ENCODE measurements at regions not wholly inside any gene's neighbourhood (a gene's known extent, or its start where the extent isn't known, plus 50 kb on each side); places are given as distances from the start of the nearest gene placed in this dataset.

DNA sequence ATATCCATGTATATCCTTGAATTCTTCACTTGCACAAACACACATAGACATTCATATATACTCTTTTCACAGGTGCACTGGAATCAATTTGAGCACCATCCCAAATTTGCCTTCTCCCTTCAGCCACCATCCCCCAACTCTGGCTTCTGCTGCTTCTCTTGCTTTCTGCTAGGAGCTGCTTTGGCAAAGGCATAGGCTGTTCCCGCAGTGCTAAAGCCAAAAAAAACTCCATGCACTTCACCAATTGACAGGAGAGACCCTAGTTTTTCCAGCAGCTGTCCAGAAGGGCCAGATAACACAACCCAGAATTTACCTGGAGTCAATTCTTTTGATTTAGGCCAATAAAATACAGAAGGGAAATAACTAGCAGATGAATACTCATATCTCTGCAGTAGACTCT, 251.3 kb downstream of the NR2F1-AS1 start:
- H3K36me3 ChIP-seq: no peaks in the 10 kb centered on the region
- intact Hi-C loops (cut with DNase I): no loop called here
- TF ChIP-seq, protein P1, sequence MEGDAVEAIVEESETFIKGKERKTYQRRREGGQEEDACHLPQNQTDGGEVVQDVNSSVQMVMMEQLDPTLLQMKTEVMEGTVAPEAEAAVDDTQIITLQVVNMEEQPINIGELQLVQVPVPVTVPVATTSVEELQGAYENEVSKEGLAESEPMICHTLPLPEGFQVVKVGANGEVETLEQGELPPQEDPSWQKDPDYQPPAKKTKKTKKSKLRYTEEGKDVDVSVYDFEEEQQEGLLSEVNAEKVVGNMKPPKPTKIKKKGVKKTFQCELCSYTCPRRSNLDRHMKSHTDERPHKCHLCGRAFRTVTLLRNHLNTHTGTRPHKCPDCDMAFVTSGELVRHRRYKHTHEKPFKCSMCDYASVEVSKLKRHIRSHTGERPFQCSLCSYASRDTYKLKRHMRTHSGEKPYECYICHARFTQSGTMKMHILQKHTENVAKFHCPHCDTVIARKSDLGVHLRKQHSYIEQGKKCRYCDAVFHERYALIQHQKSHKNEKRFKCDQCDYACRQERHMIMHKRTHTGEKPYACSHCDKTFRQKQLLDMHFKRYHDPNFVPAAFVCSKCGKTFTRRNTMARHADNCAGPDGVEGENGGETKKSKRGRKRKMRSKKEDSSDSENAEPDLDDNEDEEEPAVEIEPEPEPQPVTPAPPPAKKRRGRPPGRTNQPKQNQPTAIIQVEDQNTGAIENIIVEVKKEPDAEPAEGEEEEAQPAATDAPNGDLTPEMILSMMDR (IDR thresholded peaks at IDR 0.05): no peak
- no peak for TF ChIP-seq POLR2A (IDR thresholded peaks at IDR 0.05)
- no peaks in the 10 kb centered on the region for H3K4me1 ChIP-seq
- H3K4me3 ChIP-seq: no peak overlapping the region
- H3K27ac ChIP-seq: no peak overlapping the region
- no peaks in the 10 kb centered on the region for H3K9me3 ChIP-seq
- WGBS, 2 donors: 50% methylated on average over 1 of the region's 1 CpG; no CpG with 5 or more reads in 1 of the 2 donors
- no peaks in the 10 kb centered on the region for H3K27me3 ChIP-seq
- DNase-seq: no peak

DNA sequence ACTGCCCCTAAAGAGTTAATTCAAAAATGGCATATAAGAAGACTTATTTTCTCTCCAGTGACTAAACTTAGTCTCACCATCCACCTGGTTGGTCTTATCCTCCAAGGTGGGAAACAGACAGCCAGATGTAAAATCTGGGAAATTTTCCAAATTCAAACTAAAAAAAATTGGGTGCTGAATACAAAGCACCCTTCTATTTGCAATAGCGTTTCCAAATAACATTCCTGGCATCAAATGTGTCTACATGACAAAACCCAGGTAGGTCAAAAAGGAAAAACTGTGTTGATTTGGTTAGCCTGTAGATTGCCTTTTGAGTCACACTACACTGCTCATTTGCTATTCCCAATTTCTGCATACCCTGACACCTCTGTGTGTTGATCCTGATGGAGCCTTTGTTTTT, 252.2 kb downstream of the NR2F1-AS1 start:
- no peak overlapping the region for H3K4me3 ChIP-seq
- DNase-seq: no peak
- TF ChIP-seq POLR2A (IDR thresholded peaks at IDR 0.05): no peak
- TF ChIP-seq, protein P1 (IDR thresholded peaks at IDR 0.05): no peak

DNA sequence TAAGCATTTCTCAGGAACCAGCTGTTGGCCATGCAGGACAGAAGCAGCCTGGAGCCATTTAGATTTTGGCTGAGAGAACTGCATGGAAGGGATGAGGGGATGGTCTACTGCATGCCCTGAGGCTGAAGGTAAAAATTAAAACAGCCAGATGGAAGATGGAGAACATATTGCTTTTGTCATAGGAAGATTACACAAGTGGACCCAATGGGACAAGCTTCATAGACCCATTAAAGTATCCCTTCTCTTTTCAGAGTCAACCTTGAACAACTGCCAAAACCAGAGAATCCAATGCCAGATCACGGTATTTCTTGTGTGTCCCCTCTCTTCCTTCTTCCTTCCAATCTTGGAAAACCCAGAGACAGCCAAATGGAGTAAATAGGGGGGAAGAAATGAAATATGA, 253.4 kb downstream of the NR2F1-AS1 start:
- no peaks in the 10 kb centered on the region for H3K36me3 ChIP-seq
- no peak overlapping the region for H3K27ac ChIP-seq
- no peak for DNase-seq
- no peak overlapping the region for H3K4me3 ChIP-seq
- no peak for TF ChIP-seq POLR2A (IDR thresholded peaks at IDR 0.05)
- TF ChIP-seq, protein P1 (IDR thresholded peaks at IDR 0.05): no peak
- intact Hi-C loops (cut with DNase I): no loop called here
- H3K9me3 ChIP-seq: no peaks in the 10 kb centered on the region
- H3K27me3 ChIP-seq: no peaks in the 10 kb centered on the region
- no peaks in the 10 kb centered on the region for H3K4me1 ChIP-seq
- 33 to 80% methylated on average over 1 of the region's 1 CpG for WGBS, 2 donors

More for the DNA sequence above, 252.2 kb downstream of the NR2F1-AS1 start:
- H3K36me3 ChIP-seq: no peaks in the 10 kb centered on the region
- no peaks in the 10 kb centered on the region for H3K27me3 ChIP-seq
- H3K4me1 ChIP-seq: no peaks in the 10 kb centered on the region
- H3K27ac ChIP-seq: no peak overlapping the region
- intact Hi-C loops (cut with DNase I): no loop called here
- H3K9me3 ChIP-seq: no peaks in the 10 kb centered on the region
- WGBS, 2 donors: 22 to 55% methylated on average over 1 of the region's 1 CpG

DNA sequence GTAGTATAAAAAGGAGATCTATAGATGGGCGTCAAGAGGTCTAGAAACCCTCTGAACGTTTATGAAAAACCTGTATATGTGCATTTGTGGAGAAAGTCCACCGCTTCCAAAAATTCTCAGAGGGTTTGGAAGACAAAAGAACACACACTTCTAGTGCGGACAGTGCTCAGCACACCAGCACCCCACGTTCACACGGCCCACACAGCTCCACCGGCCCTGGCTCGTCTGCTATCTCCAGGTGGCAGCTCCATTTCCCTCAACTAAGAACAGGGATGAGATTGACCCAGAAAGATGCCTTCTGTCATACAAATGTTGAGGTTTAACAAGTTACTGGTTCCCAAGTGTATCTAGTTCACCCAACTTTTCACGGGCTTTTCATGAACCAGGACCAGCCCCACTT, 255.1 kb downstream of the NR2F1-AS1 start:
- Histone ChIP-seq H3K4me3 (no peak overlapping the region), H3K9me3 (no peaks in the 10 kb centered on the region), H3K27me3 (no peaks in the 10 kb centered on the region), H3K36me3 (no peaks in the 10 kb centered on the region), H3K4me1 (no peaks in the 10 kb centered on the region), H3K27ac (no peak overlapping the region)
- TF ChIP-seq, protein P1 (IDR thresholded peaks at IDR 0.05): no peak
- TF ChIP-seq POLR2A (IDR thresholded peaks at IDR 0.05): no peak
- 90 to 91% methylated on average over 9 of the region's 9 CpGs for WGBS, 2 donors
- intact Hi-C loops (cut with DNase I): no loop called here
- no peak for DNase-seq

DNA sequence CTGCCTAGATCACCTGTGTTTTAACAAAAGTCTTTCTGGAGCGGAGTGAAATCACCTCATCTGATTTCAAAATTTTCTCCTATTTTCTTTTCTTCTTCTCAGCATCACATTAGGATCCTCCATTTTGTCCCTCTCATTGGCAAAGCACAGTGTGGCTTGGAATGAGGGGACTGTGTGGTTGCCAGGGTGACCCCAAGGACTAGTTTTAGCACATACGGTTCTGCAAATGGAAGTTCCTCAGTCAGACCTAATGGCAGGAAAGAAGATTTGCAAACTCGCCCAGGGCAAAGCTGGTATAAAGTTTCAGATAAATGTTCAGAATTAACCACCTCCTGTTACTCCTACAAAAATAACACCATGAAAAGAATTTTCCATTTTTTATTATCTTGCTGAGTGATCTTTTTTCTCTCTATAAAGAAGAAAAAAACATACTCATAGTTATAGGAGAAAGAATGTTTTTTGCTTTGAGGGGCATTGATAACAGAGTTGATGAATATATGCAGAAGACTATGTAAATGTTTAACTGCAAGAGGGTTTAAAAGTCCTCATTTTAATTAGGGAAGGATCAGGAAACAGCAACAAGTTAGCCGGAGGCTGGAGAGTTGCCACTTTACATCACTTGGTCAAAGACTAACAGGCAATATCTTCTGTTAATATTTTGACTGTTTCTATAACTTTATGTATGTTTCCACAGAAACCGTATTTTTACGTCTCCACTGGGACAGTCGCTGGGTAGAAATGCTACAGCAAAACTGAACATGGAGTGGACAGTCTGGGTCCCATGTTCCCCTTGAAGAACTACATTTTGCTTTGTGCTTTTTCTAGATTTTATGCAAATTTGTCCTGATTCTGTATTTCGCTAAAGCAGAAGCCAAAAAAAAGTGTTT, 257.8 kb downstream of the NR2F1-AS1 start:
- WGBS, 2 donors: 75 to 90% methylated on average over 8 of the region's 8 CpGs
- Histone ChIP-seq H3K4me1 (no peaks in the 10 kb centered on the region), H3K36me3 (no peaks in the 10 kb centered on the region), H3K4me3 (no peak overlapping the region), H3K9me3 (no peaks in the 10 kb centered on the region), H3K27me3 (no peaks in the 10 kb centered on the region), H3K27ac (no peak overlapping the region)
- TF ChIP-seq, protein P1 (IDR thresholded peaks at IDR 0.05): no peak
- no peak for TF ChIP-seq POLR2A (IDR thresholded peaks at IDR 0.05)
- DNase-seq: no peak
- intact Hi-C loops (cut with DNase I): no loop called here
